ENCODE measurements at regions not wholly inside any gene's neighbourhood (a gene's known extent, or its start where the extent isn't known, plus 50 kb on each side); places are given as distances from the start of the nearest gene placed in this dataset.

- DNase-seq (ENCODE audit: low read depth): no peak
- no peak overlapping the region for H3K4me3 ChIP-seq (ENCODE audit: low read depth, low read length)
- no peak for TF ChIP-seq CTCF (IDR thresholded peaks at IDR 0.05; ENCODE audit: control insufficient read depth, extremely low read depth, insufficient read depth)
These were observed 97.8 kb upstream of the SMIM21 start for GRCh38 chr18:75525331-75525730.

DNA sequence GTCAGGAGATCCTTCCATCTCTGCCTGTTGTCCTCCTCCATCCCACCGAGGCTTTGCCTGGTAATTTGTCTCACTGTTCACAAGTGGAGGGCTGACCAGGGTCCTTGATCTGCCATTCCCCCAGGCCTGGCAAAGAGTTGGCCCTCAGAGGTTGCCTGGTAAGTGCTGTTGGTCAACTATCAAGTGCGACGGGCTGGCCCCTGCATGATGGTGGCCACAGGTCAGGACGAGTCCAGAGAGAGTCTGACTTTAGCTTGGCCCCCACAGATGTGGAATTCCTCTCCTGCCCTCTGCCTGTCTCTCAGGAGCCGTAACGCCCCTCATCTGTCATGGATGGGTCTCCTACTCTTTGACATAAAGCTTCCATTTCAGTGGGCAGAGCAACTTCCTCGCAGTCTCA, 97.3 kb upstream of the SMIM21 start:
- DNase-seq (ENCODE audit: low read depth): no peak
- no peak overlapping the region for H3K4me3 ChIP-seq (ENCODE audit: low read depth, low read length)
- no peak for TF ChIP-seq CTCF (IDR thresholded peaks at IDR 0.05; ENCODE audit: control insufficient read depth, extremely low read depth, insufficient read depth)

GRCh38 chr18:75524181-75524580, 96.7 kb upstream of the SMIM21 start:
- DNase-seq (ENCODE audit: low read depth): no peak
- TF ChIP-seq CTCF (IDR thresholded peaks at IDR 0.05; ENCODE audit: control insufficient read depth, extremely low read depth, insufficient read depth): no peak

GRCh38 chr18:75521816-75522215, 94.3 kb upstream of the SMIM21 start:
- no peak overlapping the region for H3K4me3 ChIP-seq (ENCODE audit: low read depth, low read length)
- TF ChIP-seq CTCF (IDR thresholded peaks at IDR 0.05; ENCODE audit: control insufficient read depth, extremely low read depth, insufficient read depth): no peak
- DNase-seq (ENCODE audit: low read depth): no peak

More at GRCh38 chr18:75524181-75524580, 96.7 kb upstream of the SMIM21 start:
- H3K4me3 ChIP-seq (ENCODE audit: low read depth, low read length): no peak overlapping the region

DNA sequence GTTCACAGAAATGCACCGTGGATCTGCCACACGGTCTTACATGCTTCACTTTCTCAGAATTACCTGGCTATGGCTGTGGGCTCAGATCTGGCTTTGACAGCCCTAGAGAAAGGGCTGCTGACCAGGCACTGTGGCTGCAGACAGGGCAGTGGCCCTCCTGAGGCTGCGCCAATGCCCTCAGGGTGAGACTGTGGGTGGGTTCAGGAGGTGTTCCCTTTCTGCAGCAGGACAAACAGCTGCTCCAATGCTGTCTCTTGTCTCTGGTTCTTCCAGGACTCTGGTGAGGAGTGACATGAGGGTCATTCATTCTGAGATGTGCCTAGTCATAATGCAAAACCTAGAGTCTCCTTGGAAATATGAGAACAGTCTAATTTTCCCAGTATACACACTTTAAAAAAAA, 90.5 kb upstream of the SMIM21 start:
- TF ChIP-seq CTCF (IDR thresholded peaks at IDR 0.05; ENCODE audit: control insufficient read depth, extremely low read depth, insufficient read depth): no peak
- H3K4me3 ChIP-seq (ENCODE audit: low read depth, low read length): no peak overlapping the region
- no peak for DNase-seq (ENCODE audit: low read depth)

- TF ChIP-seq CTCF (IDR thresholded peaks at IDR 0.05; ENCODE audit: control insufficient read depth, extremely low read depth, insufficient read depth): no peak
- H3K4me3 ChIP-seq (ENCODE audit: low read depth, low read length): no peak overlapping the region
- no peak for DNase-seq (ENCODE audit: low read depth)
These were observed 89.8 kb upstream of the SMIM21 start for GRCh38 chr18:75517286-75517685.

DNA sequence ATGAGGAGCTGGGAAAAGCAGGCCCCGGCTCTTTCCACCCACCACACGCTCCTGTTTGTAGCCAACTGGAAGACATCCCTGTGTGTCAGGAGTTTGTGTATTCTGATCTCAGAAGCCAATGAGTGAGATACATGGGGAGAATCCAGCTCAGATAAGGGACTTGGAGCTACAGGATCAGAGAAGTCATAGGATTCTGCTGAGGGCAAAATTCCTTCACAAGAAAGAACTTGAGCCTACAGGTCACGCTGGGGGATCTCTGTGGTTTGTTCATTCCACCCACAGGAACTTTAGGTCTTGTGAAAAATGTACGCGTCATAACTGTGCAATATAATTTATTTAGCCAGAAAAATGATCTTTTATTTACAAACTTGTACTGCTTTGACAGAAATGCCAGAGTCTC, 80.1 kb upstream of the SMIM21 start:
- H3K4me3 ChIP-seq (ENCODE audit: low read depth, low read length): no peak overlapping the region
- no peak for DNase-seq (ENCODE audit: low read depth)
- TF ChIP-seq CTCF (IDR thresholded peaks at IDR 0.05; ENCODE audit: control insufficient read depth, extremely low read depth, insufficient read depth): no peak
